AG04450 (cell line): ENCODE measurements at regions not wholly inside any gene's neighbourhood (a gene's known extent, or its start where the extent isn't known, plus 50 kb on each side); places are given as distances from the start of the nearest gene placed in this dataset.

ENCODE experiments used
- CTCF ChIA-PET: fragments of 300-600, 350-600 bp; formaldehyde crosslinking; extraction: SDS; loops from one replicate; lab custom pipeline; 2022; ENCODE audit warnings: antibody characterized with exemption, inconsistent platforms; lab: Charles Lee
- POLR2A ChIA-PET: fragments of 350-600 bp; formaldehyde crosslinking; extraction: SDS; loops from one replicate; lab custom pipeline; 2021; ENCODE audit warnings: antibody characterized with exemption, inconsistent platforms; lab: Yijun Ruan, JAX
- DNase-seq: peaks from one replicate; pipeline ENCODE4 v3.0.0-alpha.2; 2011; ENCODE audit warnings: low read depth, low spot score
- H3K27ac ChIP-seq: one replicate; pipeline ENCODE4 v1.5.1; 2012; ENCODE audit warnings: low read depth, low read length, control low read depth
- H3K27me3 ChIP-seq: one replicate; pipeline ENCODE4 v1.6.0; 2012; ENCODE audit warnings: low read length; ENCODE audit not compliant: control insufficient read depth, insufficient read depth
- H3K4me3 ChIP-seq: 2 replicates; pipeline ENCODE4 v1.5.1; 2011; ENCODE audit warnings: mild to moderate bottlenecking, low read depth, low read length, control low read depth
- H3K9me3 ChIP-seq: 2 replicates; pipeline ENCODE4 v1.5.1; 2012; ENCODE audit warnings: low read length; ENCODE audit not compliant: control insufficient read depth, insufficient read depth
- CTCF ChIP-seq: IDR thresholded peaks from 2 replicates; pipeline ENCODE4 v1.5.1; 2011; ENCODE audit warnings: low read depth, low read length, control low read depth, inconsistent platforms

DNA sequence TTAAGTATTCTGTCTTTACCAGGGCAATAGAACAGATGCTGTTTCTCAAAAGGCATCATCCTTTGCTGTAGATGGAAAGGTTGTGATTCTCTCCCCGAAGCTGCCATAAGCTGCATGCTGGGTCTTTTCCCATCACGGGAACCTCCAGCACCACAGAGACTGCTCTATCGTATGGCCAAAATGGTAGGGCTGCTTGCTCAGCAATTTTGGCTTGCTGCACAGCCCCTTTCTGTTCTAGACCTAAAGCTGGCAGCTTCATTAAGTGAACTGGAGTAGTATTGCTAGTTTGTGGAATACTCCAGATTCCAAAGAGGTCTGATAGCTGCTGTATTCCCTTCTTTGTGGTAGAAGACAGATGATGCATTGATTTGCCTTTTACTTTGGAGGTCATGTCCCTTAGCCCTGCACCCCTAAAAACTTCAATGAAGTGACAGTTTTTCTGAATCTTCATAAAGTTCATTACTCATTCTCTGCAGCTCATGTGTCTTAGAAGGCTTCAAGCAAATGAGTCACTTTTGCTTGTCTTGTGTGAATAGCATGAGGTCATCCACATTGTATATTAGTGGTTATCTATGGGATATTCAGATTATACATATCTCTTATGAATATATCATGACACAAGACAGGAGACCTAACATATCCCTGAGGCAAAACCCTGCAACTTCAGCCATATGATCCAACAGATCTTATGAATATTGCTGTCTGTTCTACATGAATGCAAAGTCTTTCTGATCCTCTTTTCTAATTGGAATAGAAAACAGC is 245.3 kb downstream of the FAM76B start:
- no peak overlapping the region for H3K27ac ChIP-seq
- POLR2A ChIA-PET: no interaction called here
- TF ChIP-seq CTCF: no peak
- H3K4me3 ChIP-seq: no peak overlapping the region
- no peaks in the 10 kb centered on the region for H3K27me3 ChIP-seq
- no peaks in the 10 kb centered on the region for H3K9me3 ChIP-seq
- no peak for DNase-seq
- CTCF ChIA-PET: interaction anchor here (1.4 to 3.5 kb wide), 2 partner anchors 18 to 161 kb away, joined by 4 to 24 read pairs; no protein-coding TSS in a partner anchor

DNA sequence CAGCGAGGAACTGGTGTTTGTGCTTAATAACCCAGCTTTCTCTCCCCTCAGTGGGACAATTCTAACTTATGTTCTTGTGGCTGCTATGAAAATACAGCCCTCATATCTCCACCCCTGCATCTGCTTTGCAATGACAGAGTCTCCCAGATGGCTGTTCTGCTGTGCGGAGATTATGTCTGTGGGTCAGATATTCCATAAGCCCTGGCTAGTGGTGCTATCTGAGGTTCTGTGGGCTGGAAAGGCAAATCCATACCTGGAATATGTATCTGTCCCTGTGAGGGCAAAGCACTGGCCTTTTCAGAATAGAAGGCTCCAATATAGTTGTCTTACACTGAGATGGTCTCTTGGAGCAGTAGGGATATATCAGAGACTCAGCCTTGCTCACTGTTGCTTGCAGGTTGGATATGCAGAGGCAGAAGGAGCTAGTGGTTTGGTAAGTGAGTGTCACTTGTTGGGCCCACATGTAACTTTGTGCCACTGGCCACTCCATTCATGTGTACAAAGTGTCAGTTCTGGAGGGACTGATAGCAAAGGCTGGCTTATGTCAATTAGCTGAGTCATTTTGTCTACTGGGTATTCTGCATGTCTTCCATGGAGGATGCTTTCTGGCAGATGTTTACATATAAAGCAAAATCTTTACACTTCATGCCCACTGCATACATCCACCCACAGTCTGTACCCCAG is 246.6 kb downstream of the FAM76B start:
- TF ChIP-seq CTCF: no peak
- CTCF ChIA-PET: no interaction called here
- POLR2A ChIA-PET: no interaction called here

GRCh38 chr11:95541715-95542114 is 247.9 kb downstream of the FAM76B start:
- H3K9me3 ChIP-seq: no peaks in the 10 kb centered on the region
- ChIA-PET POLR2A (no interaction called here), CTCF (interaction anchor here (1.4 kb wide), 1 partner anchor 164 kb away, joined by 3 read pairs; no protein-coding TSS in a partner anchor)
- H3K27me3 ChIP-seq: no peaks in the 10 kb centered on the region
- TF ChIP-seq CTCF: no peak
- no peak for DNase-seq
- no peak overlapping the region for H3K27ac ChIP-seq
- no peak overlapping the region for H3K4me3 ChIP-seq

More for the DNA sequence above, 246.6 kb downstream of the FAM76B start:
- Histone ChIP-seq H3K27me3 (no peaks in the 10 kb centered on the region), H3K4me3 (no peak overlapping the region), H3K27ac (no peak overlapping the region), H3K9me3 (no peaks in the 10 kb centered on the region)
- no peak for DNase-seq

DNA sequence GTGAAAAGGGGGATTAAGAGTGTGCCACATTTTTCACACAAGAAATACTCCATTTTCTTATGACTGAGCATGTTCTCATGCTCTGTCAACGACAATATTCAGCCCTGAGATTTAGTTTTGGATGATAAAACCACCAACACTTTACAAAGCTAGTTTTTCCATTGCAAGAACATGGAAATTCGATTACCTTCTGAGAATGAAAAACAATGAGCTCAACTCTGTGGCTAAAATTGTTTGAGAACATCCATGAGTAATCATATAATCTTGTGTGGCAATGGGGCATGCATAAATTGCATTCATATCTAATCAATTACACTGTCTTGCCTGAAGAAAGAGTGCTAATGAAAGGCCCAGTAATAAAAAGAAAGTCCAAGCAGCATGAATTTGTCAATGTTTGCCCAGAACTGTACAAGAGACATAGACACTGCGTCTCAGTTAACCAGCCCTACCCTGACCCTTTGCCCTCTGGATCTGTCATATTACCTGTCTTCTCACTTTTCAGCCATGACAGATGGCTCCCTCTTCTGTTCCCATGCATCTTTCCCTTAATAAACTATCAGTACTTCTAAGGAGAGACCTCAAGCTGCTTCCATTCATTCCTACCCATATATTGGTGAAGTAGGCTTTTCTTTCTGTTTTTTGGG is 253.4 kb downstream of the FAM76B start:
- Histone ChIP-seq H3K27me3 (no peaks in the 10 kb centered on the region), H3K4me3 (no peak overlapping the region)

More for the DNA sequence above, 253.4 kb downstream of the FAM76B start:
- ChIA-PET CTCF (interaction anchor here (1.6 kb wide), 1 partner anchor 169 kb away, joined by 4 read pairs; no protein-coding TSS in a partner anchor), POLR2A (no interaction called here)
- Histone ChIP-seq H3K27ac (no peak overlapping the region), H3K9me3 (no peaks in the 10 kb centered on the region)
- no peak for TF ChIP-seq CTCF
- DNase-seq: no peak
